Bronchial epithelial cell (primary cell): ENCODE measurements at regions not wholly inside any gene's neighbourhood (a gene's known extent, or its start where the extent isn't known, plus 50 kb on each side); places are given as distances from the start of the nearest gene placed in this dataset.

Experiments used
- DNase-seq: peaks from one replicate; pipeline ENCODE4 v3.0.0-alpha.2; 2010; ENCODE audit warnings: low read depth
- FAIRE-seq: peaks from 2 replicates; lab custom pipeline; 2011; peaks lifted over from hg19 to GRCh38; lab: Jason Lieb, UNC
- H3K27me3 ChIP-seq: 2 replicates; pipeline ENCODE4 v1.5.1; 2011; ENCODE audit warnings: low read length; ENCODE audit not compliant: control insufficient read depth, insufficient read depth
- H3K36me3 ChIP-seq: 2 replicates; pipeline ENCODE4 v1.5.1; 2011; ENCODE audit warnings: low read length; ENCODE audit not compliant: control insufficient read depth, insufficient read depth
- H3K4me3 ChIP-seq: 2 replicates; pipeline ENCODE4 v1.5.1; 2011; ENCODE audit warnings: mild to moderate bottlenecking, low read depth, low read length, control low read depth
- TF ChIP-seq, protein P1 (sequence below): IDR thresholded peaks from 2 replicates; pipeline ENCODE4 v1.5.1; 2011; ENCODE audit warnings: mild to moderate bottlenecking, moderate library complexity, low read length, control low read depth, inconsistent platforms; ENCODE audit not compliant: insufficient read depth, severe bottlenecking

- TF ChIP-seq, protein P1, sequence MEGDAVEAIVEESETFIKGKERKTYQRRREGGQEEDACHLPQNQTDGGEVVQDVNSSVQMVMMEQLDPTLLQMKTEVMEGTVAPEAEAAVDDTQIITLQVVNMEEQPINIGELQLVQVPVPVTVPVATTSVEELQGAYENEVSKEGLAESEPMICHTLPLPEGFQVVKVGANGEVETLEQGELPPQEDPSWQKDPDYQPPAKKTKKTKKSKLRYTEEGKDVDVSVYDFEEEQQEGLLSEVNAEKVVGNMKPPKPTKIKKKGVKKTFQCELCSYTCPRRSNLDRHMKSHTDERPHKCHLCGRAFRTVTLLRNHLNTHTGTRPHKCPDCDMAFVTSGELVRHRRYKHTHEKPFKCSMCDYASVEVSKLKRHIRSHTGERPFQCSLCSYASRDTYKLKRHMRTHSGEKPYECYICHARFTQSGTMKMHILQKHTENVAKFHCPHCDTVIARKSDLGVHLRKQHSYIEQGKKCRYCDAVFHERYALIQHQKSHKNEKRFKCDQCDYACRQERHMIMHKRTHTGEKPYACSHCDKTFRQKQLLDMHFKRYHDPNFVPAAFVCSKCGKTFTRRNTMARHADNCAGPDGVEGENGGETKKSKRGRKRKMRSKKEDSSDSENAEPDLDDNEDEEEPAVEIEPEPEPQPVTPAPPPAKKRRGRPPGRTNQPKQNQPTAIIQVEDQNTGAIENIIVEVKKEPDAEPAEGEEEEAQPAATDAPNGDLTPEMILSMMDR, result no peak
- DNase-seq, result no peak
- no peak overlapping the region for H3K4me3 ChIP-seq
- H3K36me3 ChIP-seq, result no peaks in the 10 kb centered on the region
- no peak for FAIRE-seq
- no peaks in the 10 kb centered on the region for H3K27me3 ChIP-seq
Observed at GRCh38 chr2:234850818-234851217, 101.0 kb upstream of the SH3BP4 start.

DNA sequence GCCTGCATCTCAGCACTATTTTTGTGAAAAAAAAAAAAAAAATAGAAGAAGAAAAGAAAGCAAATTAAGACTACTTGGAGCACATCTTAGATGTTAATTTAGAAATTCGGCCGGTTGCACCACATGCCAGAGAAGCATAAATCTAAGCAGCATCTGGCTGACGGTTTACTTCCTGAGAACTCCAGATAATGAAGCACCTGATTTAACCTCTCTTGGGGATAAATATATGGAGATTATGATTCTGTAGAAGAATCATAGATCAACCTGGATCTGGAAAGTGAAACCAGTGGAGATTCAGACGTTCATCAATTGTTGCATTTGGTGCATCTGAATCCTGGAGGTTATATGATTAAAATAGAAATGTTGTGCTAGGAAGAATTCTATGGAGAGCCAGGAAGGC is 102.1 kb upstream of the SH3BP4 start:
- no peak overlapping the region for H3K4me3 ChIP-seq
- no peaks in the 10 kb centered on the region for H3K36me3 ChIP-seq
- DNase-seq (no peak), FAIRE-seq (no peak)
- TF ChIP-seq, protein P1, result no peak
- H3K27me3 ChIP-seq, result no peaks in the 10 kb centered on the region

DNA sequence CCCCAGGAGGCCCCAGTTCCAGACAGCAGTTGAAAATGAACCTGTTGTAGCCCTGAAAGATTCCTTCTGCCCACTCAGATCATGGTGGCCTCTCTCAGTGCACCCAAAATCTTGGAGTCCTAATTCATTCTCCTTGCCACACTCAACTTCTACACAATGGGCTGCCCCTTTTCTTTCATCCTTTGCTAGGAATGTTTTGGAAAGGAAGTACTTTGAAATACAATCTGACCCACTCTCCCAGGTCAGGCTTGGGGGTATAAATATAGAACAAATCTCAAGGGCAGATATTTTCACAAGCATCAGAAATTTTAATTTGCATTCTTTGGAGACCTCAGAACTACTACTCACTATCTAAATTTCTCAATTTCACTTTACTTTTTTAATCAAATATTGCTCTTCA is 103.2 kb upstream of the SH3BP4 start:
- no peak for FAIRE-seq
- TF ChIP-seq, protein P1, result no peak
- no peak for DNase-seq
- Histone ChIP-seq H3K36me3 (no peaks in the 10 kb centered on the region), H3K4me3 (no peak overlapping the region), H3K27me3 (no peaks in the 10 kb centered on the region)

DNA sequence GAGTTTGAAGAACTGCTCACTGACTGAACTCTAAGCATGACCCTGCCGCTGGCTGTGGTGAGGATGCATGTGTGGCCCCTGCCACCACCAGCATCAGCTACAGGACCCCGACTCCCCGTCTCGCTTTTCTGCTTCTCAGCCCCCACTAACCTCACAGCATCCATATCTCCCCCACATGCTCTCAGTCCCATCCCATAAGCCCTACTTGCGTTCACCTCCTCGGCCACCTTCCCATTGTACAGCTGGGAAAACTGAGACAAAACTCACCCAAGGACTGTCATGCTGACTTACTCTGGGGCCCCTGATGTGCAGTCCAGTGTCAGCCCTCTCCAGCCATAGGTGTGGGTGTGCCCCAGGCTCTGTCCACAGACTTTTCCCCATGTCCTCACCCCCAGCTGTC is 104.2 kb upstream of the SH3BP4 start:
- Histone ChIP-seq H3K4me3 (no peak overlapping the region), H3K27me3 (no peaks in the 10 kb centered on the region), H3K36me3 (no peaks in the 10 kb centered on the region)
- DNase-seq (no peak), FAIRE-seq (no peak)
- TF ChIP-seq, protein P1, result no peak

GRCh38 chr2:234847364-234847635 is 104.5 kb upstream of the SH3BP4 start:
- TF ChIP-seq, protein P1, result no peak
- no peaks in the 10 kb centered on the region for H3K36me3 ChIP-seq
- H3K4me3 ChIP-seq, result no peak overlapping the region
- FAIRE-seq (no peak), DNase-seq (no peak)
- no peaks in the 10 kb centered on the region for H3K27me3 ChIP-seq

DNA sequence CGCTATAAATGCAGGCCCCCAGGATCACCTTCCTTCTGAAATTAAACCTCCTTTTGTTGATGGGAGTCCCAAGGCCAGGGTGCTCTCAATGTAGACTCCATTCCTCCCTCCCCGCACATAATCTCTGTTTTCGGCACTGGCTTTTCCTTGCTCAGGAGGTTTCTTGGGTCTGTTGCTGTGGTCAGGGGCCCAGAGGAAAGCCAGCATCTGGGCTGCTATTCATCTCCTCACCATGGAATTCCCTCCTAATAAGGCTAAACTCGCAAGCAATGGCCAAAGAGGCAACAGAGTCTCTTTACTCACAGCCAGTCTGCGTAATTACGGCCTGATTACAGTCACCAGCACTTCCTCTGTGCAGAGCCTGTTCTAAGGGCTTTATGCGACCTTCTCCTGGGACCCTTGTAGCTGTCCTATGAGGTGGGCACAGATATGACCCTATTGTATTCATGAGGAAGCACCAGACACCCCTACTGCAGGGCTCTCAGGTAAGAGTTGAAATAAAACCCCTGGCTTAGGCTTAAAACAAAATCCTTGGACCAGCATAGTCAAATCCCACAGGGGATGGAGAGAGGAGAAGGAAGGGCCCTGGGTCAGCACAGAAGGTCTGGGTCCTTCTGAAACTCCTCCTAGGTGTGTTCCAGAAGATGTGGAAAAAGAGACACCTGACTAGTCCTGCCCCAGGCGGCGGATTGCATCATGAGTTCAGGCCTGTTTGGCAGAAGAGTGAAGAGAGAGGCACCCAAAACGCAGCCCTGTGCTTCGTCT is 105.0 kb upstream of the SH3BP4 start:
- H3K36me3 ChIP-seq, result no peaks in the 10 kb centered on the region
- DNase-seq (no peak), FAIRE-seq (no peak)

More for the DNA sequence above, 105.0 kb upstream of the SH3BP4 start:
- Histone ChIP-seq H3K27me3 (no peaks in the 10 kb centered on the region), H3K4me3 (no peak overlapping the region)
- TF ChIP-seq, protein P1, result no peak
